ENCODE measurements at regions not wholly inside any gene's neighbourhood (a gene's known extent, or its start where the extent isn't known, plus 50 kb on each side); places are given as distances from the start of the nearest gene placed in this dataset.
"Not testable (repeated sequence)": the region's sequence is repeated elsewhere in the genome, so short reads cannot be mapped to it uniquely, and the experiment has no call there.

GRCh38 chr1:189530162-189530561, 947.5 kb downstream of the BRINP3 start:
- DNase-seq (ENCODE audit: low spot score), result no peak

- DNase-seq (ENCODE audit: low spot score), result no peak
These were observed 939.4 kb downstream of the BRINP3 start for GRCh38 chr1:189538271-189538670.

GRCh38 chr1:189550498-189550897, 927.2 kb downstream of the BRINP3 start:
- no peak for DNase-seq (ENCODE audit: low spot score)

- no peak for DNase-seq (ENCODE audit: low spot score)
These were observed 913.9 kb downstream of the BRINP3 start for GRCh38 chr1:189563784-189564183.

- DNase-seq (ENCODE audit: low spot score), result no peak
These were observed 909.8 kb downstream of the BRINP3 start for GRCh38 chr1:189567890-189568289.

GRCh38 chr1:189596197-189596596, 881.5 kb downstream of the BRINP3 start:
- no peak for DNase-seq (ENCODE audit: low spot score)

GRCh38 chr1:189597083-189597482, 880.6 kb downstream of the BRINP3 start:
- DNase-seq (ENCODE audit: low spot score), result no peak

- no peak for DNase-seq (ENCODE audit: low spot score)
These were observed 872.4 kb downstream of the BRINP3 start for GRCh38 chr1:189605226-189605625.

- DNase-seq (ENCODE audit: low spot score), result no peak
These were observed 871.6 kb downstream of the BRINP3 start for GRCh38 chr1:189606047-189606446.

GRCh38 chr1:189606795-189607476, 870.7 kb downstream of the BRINP3 start:
- DNase-seq (ENCODE audit: low spot score), result no peak

- no peak for DNase-seq (ENCODE audit: low spot score)
These were observed 870.1 kb downstream of the BRINP3 start for GRCh38 chr1:189607477-189608096.

GRCh38 chr1:189609167-189609566, 868.5 kb downstream of the BRINP3 start:
- no peak for DNase-seq (ENCODE audit: low spot score)

- no peak for DNase-seq (ENCODE audit: low spot score)
These were observed 860.8 kb downstream of the BRINP3 start for GRCh38 chr1:189616893-189617292.

GRCh38 chr1:189619682-189620332, 857.9 kb downstream of the BRINP3 start:
- DNase-seq (ENCODE audit: low spot score), result no peak

GRCh38 chr1:189620471-189620870, 857.2 kb downstream of the BRINP3 start:
- no peak for DNase-seq (ENCODE audit: low spot score)

- DNase-seq (ENCODE audit: low spot score), result no peak
These were observed 854.3 kb downstream of the BRINP3 start for GRCh38 chr1:189623336-189623735.

- no peak for DNase-seq (ENCODE audit: low spot score)
These were observed 850.2 kb downstream of the BRINP3 start for GRCh38 chr1:189627427-189627826.

GRCh38 chr1:189628857-189629256, 848.8 kb downstream of the BRINP3 start:
- DNase-seq (ENCODE audit: low spot score), result no peak

GRCh38 chr1:189633658-189634057, 844.0 kb downstream of the BRINP3 start:
- no peak for DNase-seq (ENCODE audit: low spot score)

- DNase-seq (ENCODE audit: low spot score), result no peak
These were observed 840.6 kb downstream of the BRINP3 start for GRCh38 chr1:189637041-189637440.

GRCh38 chr1:189644156-189644555, 833.5 kb downstream of the BRINP3 start:
- not testable (repeated sequence) for DNase-seq (ENCODE audit: low spot score)

GRCh38 chr1:189644970-189645369, 832.7 kb downstream of the BRINP3 start:
- DNase-seq (ENCODE audit: low spot score), result no peak

GRCh38 chr1:189646066-189646465, 831.6 kb downstream of the BRINP3 start:
- DNase-seq (ENCODE audit: low spot score), result no peak

Measured in AG20443 (cell line).